ENCODE measurements at regions not wholly inside any gene's neighbourhood (a gene's known extent, or its start where the extent isn't known, plus 50 kb on each side); places are given as distances from the start of the nearest gene placed in this dataset.

DNA sequence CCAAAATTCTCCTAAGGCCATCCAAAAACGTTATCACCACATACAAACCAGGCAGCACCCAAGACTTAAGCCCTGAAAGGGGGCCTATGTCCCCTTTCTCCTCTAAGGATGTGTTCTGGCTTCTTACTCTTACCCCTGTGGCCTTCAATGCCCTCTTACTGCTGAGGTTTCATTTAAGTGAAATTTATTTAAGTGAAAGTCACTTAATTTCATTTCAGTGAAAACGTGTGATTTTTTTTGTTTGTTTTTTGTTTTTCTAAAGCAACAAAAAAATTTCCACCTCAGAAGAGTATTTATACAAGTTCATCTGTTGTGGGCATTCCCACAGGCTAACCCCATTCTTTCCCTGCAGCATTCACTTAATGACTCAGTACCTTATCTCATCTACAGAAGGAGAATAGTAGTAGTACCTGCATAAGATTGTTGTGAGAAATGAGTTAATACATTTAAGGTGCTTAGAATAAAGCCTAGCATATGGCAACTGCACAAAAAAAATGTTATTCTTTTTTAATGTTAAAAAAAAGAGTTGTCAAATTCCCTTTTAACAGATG is 220.6 kb downstream of the CHRM3 start:
- no peak for FAIRE-seq

DNA sequence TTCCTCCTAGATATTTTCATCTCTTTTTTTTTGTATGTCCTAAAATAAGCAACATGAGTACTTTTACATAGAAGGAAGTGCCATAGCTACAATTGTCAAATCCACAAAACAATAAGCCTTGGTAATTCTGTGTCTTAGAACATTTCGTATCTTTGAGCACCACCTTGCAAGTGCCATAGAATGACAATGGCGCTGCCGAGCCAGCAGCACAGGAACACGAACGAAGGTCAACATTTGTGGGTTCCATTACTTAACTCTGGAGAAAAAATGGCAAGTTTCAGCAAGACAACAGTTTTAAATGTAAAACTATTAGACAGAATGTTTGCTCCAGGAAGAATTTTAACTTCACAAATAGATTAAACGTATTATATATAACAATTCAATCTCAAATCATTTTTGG is 222.1 kb downstream of the CHRM3 start:
- no peak for FAIRE-seq

DNA sequence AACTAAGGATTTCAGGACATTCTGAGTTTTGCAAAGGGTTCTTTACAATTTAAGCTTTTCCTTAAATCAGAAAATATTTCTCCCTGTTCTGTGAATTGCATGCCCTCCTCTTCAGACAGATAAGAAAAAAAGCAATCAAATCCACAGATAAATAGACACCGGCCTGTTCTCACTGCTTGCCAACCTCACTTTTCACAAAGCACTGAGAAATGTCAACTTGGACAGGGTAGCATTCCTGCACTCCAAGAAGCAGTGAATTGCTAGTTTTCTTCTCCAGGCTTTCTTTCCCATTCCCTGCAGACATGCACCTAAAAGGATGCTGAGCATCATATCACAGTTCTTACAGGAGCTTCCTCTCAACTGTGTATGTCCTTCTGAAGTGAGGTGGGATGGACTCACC is 226.0 kb downstream of the CHRM3 start:
- no peak for FAIRE-seq

DNA sequence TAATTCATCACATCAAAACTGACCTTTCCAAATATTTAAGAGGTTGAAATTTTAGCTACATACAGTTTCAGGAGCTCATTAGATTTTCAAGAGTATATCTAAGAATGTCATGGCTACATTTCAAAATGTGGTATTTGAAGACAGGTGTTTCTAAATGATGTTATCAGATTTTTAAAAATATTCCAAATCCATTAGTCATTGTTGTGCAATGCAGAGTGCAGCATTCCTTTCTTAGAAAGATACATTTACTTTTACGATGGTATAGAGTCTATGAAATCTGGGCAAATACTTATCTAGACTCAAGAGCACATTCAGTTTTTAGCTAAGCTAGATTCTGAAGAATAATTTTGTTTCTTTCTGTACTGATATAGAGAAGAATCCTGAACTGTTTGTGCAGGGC is 230.3 kb downstream of the CHRM3 start:
- no peak for FAIRE-seq

DNA sequence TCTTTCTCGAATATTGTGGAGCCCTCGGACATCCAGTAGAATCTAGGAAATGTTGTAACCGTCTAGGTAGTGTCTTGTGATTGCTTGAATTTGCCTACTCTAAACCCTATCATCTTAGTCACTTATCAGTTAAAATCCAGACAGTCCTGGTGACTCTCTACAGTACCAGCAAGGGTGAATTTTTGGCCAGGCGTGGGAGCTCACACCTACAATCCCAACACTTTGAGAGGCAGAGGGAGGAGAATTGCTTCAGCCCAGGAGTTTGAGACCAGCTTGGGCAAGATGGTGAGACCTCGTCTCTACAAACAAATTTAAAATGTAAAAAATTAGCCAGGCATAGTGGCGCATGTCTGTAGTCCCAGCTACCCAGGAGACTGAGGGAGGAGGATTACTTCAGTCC is 230.9 kb downstream of the CHRM3 start:
- no peak for FAIRE-seq

DNA sequence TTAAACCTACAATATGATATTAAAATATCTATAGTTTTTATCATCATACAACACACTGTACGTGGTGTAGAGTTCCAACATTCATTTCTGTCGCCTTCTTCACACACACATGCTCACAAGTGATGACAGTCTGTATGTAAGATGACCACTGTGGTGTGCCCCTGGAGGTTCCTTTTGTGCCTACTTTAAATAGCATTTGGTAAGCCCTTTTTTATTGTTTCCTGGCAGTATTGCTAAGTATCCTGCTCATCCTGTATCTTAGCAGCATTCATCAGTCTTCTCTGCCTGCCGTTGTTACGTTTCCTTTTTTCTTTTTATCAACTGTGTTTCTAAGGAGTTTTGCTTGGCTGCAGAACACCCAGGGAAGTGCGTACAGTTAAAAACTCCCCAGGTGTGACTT is 231.4 kb downstream of the CHRM3 start:
- no peak for FAIRE-seq

DNA sequence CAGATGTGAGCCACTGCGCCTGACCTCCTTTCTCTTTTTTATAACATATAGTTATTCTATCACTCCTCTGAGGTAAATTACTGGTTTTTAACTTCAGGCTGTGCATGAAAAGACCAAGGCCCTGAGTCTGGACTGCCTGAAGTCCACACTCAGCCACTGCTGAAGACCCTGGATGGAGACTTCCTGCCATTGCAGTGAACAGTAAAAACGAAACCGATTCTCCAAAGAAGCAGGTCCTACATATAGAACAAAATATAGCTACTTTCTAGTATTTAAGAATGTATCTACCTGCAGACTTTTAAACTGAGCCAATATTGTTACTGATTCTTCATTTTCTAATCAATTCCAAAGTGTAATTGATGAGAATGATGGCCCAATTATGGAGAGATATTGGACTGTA is 232.8 kb downstream of the CHRM3 start:
- FAIRE-seq: no peak

DNA sequence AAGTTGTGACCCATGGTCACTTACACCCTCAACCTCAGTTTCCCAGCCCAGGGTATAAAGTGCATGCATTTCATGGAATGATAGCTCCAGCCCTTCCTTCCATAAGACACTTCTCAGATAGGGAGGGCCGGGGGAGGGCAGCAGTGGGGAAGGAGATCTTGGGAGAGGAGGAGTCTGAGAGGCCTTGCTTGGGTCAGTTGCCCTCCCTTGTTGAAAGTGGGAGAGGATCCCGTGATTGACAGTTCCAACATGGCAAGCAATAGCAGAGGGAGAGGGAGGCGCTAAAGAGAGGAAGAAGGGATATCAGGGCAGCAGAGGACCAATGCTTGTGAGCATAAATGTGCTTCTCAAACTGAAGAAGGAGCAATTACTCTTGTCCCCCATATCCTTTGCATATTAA is 244.4 kb downstream of the CHRM3 start:
- FAIRE-seq: no peak

DNA sequence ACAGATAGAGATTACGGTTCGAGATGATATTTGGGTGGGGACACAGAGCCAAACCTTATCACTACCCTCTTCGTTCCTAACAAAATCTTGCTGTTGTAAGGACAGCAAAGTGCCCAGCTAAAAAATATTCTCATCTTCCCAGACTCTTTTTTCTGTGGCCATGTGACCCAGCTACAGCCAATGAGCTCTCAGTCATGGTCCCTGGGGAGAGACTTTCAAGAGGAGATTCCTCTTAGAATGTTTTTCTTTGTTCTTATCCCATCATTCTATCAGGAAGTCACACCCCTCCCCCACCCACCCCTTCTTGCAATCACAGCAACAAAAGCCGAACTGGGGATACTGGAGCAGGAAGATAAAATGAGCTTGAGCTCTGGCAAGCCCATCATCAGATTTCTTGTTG is 247.1 kb downstream of the CHRM3 start:
- no peak for FAIRE-seq

DNA sequence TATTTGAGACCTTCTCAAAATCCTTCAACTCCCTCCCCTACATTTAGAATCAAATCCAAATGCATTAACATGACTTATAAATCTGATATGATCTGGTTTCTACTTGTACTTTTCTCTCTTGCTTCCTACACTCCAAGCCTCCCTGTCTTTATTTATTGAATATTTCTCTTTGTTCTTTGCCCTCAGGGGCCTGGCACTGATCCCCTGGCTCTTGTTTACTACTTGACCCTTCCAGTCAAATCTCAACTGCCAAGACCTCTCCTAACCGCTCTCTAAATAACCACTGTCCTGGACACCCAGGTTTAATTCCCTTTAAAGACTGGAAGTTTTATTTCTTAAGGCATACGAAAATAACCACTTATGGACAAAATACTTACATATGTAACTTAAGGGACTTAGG is 248.9 kb downstream of the CHRM3 start:
- FAIRE-seq: no peak

DNA sequence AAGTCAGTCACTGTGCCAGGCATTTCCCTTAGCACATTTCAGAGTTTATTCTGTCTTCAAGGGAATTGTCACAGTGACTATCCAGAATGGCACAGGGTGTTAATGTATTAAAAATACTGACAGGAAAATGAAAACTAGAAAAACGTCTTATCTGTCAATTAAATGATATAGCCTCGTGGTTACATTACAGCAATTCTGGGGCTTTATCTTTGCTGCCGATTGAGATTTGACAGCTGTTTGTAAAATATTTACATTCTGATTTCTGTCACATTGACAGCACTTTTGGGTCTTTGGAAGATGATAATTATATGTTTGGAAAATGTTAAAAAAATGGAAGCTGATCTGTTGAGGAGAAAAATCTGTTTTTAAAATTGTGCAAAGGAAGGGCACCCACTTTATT is 250.0 kb downstream of the CHRM3 start:
- FAIRE-seq: no peak

DNA sequence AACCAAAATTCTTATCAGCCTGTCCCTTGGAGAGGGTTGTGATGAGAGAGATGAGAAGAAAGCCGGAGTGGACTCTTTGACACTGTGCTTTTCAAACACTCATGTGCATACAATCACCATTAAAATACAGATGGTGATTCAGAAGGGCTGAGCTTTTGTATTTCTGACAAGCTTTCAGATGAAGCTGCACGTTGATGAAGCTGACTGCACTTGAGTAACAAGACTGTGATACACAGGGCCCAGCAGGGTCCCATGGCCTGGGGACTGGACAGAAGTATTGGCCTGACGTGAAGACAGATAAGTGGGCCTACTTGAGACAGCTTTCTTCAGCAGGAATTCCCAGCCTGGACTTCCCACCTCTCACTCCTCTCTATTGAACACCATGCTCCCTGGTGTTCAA is 258.2 kb downstream of the CHRM3 start:
- no peak for FAIRE-seq

DNA sequence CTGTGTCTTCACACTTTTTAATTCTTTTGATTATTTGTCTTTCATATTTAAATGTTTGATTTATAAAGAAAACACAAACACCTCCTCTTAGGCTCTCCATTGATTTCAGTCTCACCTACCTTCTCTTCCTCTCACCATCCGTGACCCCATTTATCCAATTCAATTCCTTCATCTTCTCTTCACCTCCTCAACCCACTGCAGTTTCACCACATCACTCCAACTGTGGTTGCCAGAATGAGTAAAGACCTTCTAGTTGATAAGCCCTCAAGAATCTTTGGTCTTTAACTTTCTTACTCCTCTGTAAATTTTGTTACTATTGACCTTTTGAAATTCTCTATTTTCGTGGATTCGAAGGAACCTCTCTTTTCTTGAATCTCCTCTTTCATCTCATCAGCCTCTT is 260.7 kb downstream of the CHRM3 start:
- no peak for FAIRE-seq

DNA sequence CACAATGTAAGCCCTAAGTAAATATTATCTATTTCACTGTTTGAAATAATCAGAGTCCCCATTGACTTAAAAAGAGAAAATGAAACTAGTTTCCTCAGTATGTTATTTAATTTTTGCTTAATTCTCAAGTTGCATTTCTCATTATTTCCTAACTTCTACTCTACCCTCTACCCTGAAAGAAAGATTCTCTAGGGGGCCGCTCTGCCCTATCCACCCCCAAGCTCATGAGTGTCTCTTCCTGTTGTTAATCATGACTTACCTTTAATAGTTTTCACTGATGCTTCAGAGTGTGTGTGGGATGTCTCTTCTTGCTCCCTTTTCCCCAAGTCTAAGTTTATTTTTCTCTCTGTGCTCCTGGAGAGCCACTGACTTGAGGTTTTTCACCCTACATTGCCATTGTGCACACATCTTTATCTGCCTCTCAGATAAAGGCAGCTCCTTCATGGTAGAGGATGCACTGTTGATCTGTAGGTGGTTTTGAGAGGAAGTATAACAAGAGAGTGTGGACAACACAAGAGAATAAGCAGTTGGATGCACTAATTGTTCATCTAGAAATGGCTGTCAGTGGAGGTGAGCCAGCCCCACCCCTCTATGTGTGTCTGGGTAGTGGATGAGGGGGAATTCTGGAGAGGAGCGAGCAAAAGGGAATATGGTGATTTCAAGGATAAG is 261.7 kb downstream of the CHRM3 start:
- no peak for FAIRE-seq

DNA sequence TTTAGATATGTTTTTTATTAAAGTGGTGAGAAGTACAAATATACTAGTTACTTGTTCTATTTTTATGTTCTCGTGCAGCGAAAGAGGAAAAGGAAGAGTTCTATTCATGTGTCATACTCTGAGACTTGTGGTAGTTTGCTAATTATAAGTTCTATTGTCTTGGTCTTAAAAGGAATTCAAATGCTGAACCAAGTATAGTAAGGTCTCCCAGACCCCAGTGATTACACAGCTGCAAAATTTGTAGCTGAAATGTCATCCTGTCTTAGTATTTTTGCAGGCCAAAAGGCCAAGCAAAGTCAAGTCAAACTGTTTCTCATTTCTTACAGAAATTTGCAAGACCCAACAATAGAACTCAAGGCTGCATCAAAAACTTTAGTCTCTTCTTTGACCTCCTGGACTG is 268.7 kb downstream of the CHRM3 start:
- FAIRE-seq: no peak

DNA sequence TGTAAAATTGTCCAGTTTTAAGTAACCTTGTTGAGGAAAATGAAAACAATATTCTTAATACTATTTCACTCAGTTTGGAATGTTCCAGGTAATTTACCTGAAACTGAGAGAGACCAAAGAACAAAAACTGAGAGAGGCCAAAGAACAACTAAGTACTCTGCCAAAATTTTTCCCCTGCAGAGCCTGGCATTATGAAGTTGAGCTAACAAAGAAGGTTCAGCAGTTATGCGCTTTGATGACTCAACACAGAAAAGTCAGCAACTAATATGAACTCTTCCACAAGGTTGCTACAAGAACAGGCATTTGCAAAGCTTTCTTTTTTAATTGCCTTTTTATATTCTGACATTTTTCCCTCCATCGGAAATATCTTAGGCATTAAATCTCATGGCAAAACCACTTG is 270.9 kb downstream of the CHRM3 start:
- FAIRE-seq: no peak

DNA sequence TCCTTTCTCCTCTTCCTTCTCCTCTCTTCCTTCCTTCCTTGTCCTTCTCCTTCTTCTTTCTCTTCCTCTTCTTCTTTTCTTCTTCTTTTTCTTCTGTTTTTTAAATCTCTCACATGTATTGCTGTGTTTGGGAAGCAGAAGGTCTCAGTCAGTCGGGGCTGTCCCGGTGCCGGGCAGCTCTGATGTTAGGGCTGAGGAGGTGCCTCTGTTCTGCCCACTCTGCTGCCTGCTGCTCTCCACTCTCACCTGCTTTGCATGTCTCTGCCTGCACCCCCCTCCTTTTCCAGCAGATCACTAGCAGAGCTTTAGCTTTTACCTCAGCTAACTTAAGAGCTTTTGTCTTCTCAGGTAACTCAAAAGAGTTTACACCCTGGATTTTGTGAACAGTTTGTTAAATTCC is 276.6 kb downstream of the CHRM3 start:
- no peak for FAIRE-seq

DNA sequence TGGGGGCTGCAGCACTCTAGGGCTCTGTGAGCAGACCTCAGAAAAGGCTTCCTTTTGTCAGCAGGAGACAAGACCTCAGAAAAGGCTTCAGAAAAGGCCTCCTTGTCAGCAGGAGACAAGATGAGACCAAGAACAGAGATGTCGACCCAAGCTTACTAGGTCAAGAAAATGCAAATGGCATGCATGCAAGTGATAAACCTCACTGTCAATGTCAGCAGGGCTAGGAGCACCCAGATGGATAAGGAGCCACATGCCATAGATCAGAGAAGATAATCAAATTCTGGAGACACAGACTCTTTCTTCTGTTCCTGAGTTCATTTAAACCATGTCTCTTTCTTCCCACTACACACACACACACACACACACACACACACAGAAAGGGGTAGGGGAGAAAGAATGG is 285.9 kb downstream of the CHRM3 start:
- FAIRE-seq: no peak

DNA sequence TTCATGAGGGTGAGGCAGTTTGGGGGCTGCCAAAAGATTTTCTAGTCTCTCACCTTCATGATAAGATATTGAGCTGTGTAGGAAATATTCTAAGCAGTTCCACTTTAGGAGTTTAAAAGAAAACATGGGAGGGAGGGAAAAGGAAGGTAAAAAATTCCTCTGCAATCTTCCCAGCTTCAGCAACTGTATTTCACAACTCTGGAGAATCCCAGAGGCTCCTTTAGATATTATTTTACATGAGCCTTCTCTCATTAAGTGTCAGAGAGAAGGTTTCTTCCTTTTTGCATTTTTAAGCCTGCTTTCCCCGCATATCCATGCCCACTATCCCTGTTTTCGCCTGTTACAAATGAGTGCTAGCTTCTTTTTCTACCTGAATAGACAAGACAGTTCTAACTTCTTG is 289.4 kb downstream of the CHRM3 start:
- no peak for FAIRE-seq

DNA sequence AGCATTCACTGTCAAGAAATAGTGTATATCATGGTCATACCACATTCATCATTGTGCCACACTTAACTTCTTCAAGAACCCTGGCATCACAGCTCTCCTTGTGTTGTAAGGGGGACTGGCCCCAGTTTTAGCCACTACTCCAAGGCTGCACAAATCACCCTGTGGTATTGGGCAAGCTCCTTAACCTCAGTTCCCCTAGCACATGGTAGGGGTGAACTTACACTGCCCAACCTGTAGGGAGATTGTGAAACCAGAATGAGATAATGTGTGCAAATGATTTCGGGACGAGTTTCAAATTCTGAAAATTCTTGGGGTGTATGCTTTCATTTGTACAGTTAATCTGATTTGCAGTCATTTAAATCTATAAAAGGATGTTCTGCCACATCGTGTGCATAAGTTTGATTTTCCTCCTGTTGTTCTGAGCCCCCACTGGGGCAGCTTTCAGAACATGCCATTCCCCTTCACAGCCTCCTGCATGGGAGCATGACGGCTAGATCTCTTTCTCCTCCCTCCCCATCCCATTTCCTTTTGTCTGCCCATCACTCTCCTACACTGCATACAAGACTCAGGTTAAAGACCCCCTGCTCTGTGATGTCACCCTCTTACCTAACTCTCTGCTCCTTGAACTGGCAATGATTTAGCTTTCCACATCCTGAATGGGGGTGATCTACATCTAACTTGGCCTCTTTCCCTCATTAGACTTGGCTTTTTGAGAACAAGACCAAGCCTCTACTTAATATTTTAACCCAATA is 290.3 kb downstream of the CHRM3 start:
- no peak for FAIRE-seq

DNA sequence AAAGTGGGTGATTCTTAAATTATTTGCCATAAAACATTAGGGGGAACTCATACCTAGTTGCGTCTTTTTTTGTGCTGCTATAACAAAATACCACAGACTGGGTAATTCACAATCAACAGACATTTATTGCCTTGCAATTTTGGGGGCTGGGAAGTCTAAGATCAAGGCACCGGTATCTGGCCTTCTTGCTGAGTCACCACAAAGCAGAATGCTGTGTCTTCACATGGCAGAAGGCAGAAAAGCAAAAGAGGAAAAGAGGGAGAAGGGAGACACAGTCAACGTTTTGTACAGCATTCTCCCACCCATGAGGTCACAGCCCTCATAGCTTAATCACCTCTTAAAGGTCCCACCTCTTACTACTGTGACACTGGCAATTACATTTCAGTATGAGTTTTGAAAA is 291.0 kb downstream of the CHRM3 start:
- no peak for FAIRE-seq

DNA sequence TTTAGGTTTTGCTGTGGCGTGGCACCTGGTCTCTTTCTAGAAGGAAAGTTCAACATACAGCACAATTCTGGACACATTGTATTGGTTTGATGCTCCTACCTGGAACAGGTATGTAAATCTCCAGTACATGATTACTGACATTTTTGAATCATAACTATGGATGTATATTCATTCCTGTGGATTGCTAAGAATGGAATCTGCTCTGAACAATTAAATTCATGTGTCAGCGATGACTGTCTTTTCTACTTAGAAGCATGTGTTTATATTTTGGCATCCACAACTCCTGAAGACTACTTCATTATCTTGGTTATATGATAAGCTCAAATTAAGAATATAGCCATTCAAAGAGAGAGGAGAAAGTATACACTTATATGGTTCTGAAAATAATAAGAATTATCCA is 291.8 kb downstream of the CHRM3 start:
- FAIRE-seq: no peak

DNA sequence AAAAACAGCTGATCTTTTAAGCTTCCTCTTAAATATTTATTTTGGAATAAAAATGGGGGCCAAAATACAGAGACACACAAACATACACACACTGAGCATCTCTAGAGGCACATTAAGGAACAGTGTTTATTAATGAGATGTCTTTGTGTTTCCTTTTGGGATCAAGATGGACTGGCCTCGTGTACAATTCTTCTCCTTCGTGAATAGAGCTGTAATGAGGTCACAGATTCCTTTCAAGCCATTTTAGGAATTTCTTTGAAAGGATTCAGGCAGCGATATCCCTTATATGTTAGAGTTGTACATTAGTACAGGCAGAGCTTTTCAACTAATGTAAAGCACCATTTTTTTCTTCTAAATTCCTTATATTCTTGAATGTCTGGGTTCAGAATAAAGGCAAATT is 295.7 kb downstream of the CHRM3 start:
- no peak for FAIRE-seq

DNA sequence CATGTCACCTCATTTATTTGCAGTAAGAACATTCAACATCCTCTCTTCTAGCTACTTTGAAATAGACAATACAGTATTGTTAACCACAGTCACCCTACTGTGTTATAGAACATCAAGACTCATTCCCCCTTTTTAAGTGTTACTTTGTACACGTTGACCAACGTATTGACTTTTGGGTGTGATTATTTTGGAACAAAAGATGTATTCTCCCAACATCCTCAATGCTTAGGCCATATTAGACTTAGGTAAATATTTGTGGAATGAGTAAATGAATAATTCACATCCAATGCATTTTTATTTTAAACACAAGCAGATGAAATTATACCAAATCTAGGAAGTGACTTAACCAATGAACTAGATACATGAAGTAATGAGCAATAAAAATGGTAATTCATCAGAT is 296.6 kb downstream of the CHRM3 start:
- FAIRE-seq: peak; percentile 21

DNA sequence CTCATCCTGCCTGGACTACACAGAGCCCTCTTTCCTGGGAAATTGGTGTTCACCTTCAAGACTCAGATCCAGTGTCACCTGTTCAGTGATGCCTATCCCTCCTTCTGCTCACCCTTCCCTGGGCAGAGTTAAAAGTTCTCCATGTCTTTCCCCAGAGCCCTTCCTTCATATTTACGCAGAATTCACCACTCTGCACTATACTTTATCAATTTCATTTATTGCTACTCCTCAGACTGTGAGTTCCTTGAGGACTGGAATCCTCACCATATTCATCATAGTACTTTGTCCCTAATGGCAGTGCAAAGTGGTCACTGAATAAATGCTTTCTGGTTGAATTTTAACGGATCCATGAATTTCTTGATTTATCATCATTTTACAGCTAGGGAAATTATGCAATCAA is 300.0 kb downstream of the CHRM3 start:
- FAIRE-seq: no peak

Measured in islet of Langerhans (tissue), 1 donor.